Memory B cell (primary cell): ENCODE measurements at regions not wholly inside any gene's neighbourhood (a gene's known extent, or its start where the extent isn't known, plus 50 kb on each side); places are given as distances from the start of the nearest gene placed in this dataset.

Experiments used
- ATAC-seq: fragments of 150-1000 bp; cut with Tn5 transposase; 2 replicates; pipeline ENCODE4 v1.10.0; 2021; ENCODE audit warnings: low read depth, mild to moderate bottlenecking, moderate library complexity
- DNase-seq, 2 donors: peaks; one replicate each; pipeline ENCODE4 v3.0.0; 2022; ENCODE audit warnings: low spot score in 2 of 2
- H3K27ac Mint-ChIP-seq: one replicate; pipeline ENCODE4 v1.8.0; 2022; ENCODE audit warnings: mild to moderate bottlenecking, moderate library complexity, mixed read lengths
- H3K27me3 Mint-ChIP-seq: one replicate; pipeline ENCODE4 v1.8.0; 2022; ENCODE audit warnings: mixed read lengths
- H3K36me3 Mint-ChIP-seq: one replicate; pipeline ENCODE4 v1.8.0; 2022; ENCODE audit warnings: mild to moderate bottlenecking, mixed read lengths
- H3K4me1 Mint-ChIP-seq: one replicate; pipeline ENCODE4 v1.8.0; 2022; ENCODE audit warnings: mixed read lengths
- H3K4me3 Mint-ChIP-seq: one replicate; pipeline ENCODE4 v1.8.0; 2022; ENCODE audit warnings: mild to moderate bottlenecking, moderate library complexity, mixed read lengths
- H3K9me3 Mint-ChIP-seq: one replicate; pipeline ENCODE4 v1.8.0; 2022; ENCODE audit warnings: mixed read lengths

GRCh38 chr1:87684713-87685205 lies 356.1 kb downstream of the LMO4 start:
- Mint-ChIP-seq H3K27ac (no peak overlapping the region), H3K4me3 (no peak overlapping the region), H3K27me3 (no peaks in the 10 kb centered on the region), H3K4me1 (peaks cover 6% of the 10 kb centered on the region), H3K36me3 (no peaks in the 10 kb centered on the region), H3K9me3 (no peaks in the 10 kb centered on the region)
- ATAC-seq (no peak), DNase-seq (no peak)

DNA sequence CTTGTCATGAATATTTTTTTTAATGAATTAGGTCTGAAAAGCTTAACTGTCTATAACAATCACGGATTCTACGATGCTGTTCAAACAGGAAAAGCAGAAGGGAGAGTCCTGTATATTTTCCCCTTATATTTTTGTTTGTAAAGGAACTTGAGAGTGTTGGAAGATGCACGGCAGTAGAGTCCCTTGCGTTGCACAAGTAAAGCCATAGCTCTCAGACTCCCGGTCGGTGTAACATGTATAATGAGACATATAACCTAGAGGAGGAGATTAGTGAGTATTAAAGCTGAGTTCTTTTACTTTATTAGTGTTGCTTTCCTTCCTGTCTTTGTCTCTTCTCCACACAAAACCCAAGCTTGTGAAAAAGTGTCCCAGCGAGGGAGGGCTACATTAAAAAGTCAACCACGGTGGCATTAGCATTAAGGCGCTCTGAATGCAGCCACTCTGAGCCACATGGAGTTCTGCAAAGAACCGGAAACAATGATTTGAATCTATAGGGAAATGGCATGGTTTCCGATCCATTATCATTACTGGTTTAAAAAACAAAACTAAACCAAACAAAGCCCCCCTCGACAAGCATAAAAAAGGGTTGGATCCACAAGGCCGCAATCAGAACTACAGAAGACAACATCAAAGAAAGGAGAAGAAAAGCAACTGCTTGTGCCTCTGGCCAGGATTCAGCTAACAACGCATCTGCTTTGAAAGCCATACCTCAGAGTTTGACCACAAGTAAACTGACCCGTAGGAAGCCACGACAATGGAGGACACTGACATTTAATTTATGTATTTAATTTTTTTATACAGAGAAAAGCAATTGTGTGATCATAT lies 356.8 kb downstream of the LMO4 start:
- no peak overlapping the region for H3K27ac Mint-ChIP-seq
- no peak for DNase-seq
- H3K36me3 Mint-ChIP-seq, result no peaks in the 10 kb centered on the region
- no peak for ATAC-seq
- peaks cover 6% of the 10 kb centered on the region for H3K4me1 Mint-ChIP-seq
- H3K27me3 Mint-ChIP-seq, result no peaks in the 10 kb centered on the region
- H3K4me3 Mint-ChIP-seq, result no peak overlapping the region
- no peaks in the 10 kb centered on the region for H3K9me3 Mint-ChIP-seq

- H3K27me3 Mint-ChIP-seq, result no peaks in the 10 kb centered on the region
- peaks cover 9% of the 10 kb centered on the region for H3K4me1 Mint-ChIP-seq
- H3K9me3 Mint-ChIP-seq, result no peaks in the 10 kb centered on the region
- DNase-seq (no peak), ATAC-seq (no peak)
- H3K4me3 Mint-ChIP-seq, result no peak overlapping the region
- no peaks in the 10 kb centered on the region for H3K36me3 Mint-ChIP-seq
- H3K27ac Mint-ChIP-seq, result no peak overlapping the region
These were observed 357.4 kb downstream of the LMO4 start for GRCh38 chr1:87686136-87686495.

DNA sequence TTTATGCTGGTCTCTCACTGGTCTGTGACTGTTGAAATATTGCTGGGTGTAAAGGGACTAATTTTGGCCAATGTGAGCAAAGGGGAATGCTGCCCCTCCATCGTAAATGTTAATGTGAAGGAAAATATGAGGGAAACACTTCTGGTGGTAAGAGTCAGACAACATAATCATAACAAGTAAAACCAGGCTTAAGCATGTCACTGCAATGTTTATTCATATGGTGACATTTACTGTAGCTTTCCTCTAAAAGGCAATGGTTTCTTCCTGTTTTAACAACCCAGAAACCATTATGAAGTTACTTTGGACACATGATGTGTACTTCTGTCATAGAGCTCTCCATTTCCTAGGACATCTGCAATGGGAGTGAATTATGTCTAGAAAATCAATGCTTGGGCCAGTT lies 358.0 kb downstream of the LMO4 start:
- Mint-ChIP-seq H3K9me3 (no peaks in the 10 kb centered on the region), H3K27me3 (no peaks in the 10 kb centered on the region), H3K4me3 (no peak overlapping the region), H3K4me1 (peaks cover 9% of the 10 kb centered on the region), H3K36me3 (no peaks in the 10 kb centered on the region), H3K27ac (no peak overlapping the region)
- DNase-seq (no peak), ATAC-seq (no peak)

GRCh38 chr1:87688136-87688535 lies 359.5 kb downstream of the LMO4 start:
- Mint-ChIP-seq H3K4me1 (peaks cover 8% of the 10 kb centered on the region), H3K27ac (no peak overlapping the region), H3K4me3 (no peak overlapping the region), H3K36me3 (no peaks in the 10 kb centered on the region), H3K9me3 (no peaks in the 10 kb centered on the region), H3K27me3 (no peaks in the 10 kb centered on the region)
- DNase-seq (no peak), ATAC-seq (no peak)

DNA sequence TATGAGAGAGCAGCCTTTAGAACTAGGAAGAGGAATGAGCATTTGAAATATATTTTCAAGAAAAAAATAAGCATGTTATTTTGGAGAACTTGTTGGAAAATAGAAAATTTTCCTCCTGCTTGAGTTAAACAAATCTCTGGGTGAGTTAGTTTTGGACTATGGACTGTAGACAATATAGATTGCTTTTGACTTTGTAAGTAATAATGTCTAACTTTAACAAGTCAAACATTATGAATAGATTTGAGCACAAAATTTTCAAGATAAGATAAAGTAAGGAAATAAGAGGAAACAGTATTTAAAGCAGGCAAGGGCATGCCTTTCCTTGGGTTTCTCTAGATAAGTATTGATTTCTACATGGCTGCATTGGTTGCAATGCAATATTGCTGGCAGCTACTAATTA lies 360.8 kb downstream of the LMO4 start:
- ATAC-seq (no peak), DNase-seq (no peak)
- no peaks in the 10 kb centered on the region for H3K9me3 Mint-ChIP-seq
- H3K27ac Mint-ChIP-seq, result no peak overlapping the region
- H3K4me3 Mint-ChIP-seq, result no peak overlapping the region
- peaks cover 4% of the 10 kb centered on the region for H3K4me1 Mint-ChIP-seq
- H3K27me3 Mint-ChIP-seq, result no peaks in the 10 kb centered on the region
- H3K36me3 Mint-ChIP-seq, result no peaks in the 10 kb centered on the region

GRCh38 chr1:87696483-87696882 lies 367.8 kb downstream of the LMO4 start:
- peaks cover 6% of the 10 kb centered on the region for H3K36me3 Mint-ChIP-seq
- H3K4me3 Mint-ChIP-seq, result no peak overlapping the region
- no peak for DNase-seq
- H3K4me1 Mint-ChIP-seq, result no peaks in the 10 kb centered on the region
- H3K27me3 Mint-ChIP-seq, result no peaks in the 10 kb centered on the region
- no peak overlapping the region for H3K27ac Mint-ChIP-seq
- ATAC-seq, result no peak
- peaks cover 12% of the 10 kb centered on the region for H3K9me3 Mint-ChIP-seq

DNA sequence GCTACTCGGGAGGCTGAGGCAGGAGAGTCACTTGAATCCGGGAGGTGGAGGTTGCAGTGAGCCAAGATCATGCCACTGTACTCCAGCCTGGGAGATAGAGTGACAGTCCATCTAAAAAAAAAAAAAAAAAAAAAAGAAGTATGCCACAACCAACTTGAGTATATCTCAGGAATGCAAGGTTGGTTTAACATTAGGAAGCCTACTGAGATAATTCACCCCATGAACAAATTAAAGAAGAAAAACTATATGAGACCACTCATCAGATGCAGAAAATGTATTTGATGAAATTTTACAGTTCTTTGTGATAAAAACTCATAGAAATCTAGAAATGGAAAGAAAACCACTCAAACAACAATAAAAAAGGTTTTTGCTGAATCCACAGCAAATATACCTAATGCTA lies 373.8 kb downstream of the LMO4 start:
- Mint-ChIP-seq H3K4me3 (no peak overlapping the region), H3K27me3 (no peaks in the 10 kb centered on the region), H3K4me1 (no peaks in the 10 kb centered on the region), H3K36me3 (peaks cover 8% of the 10 kb centered on the region), H3K9me3 (peaks cover 12% of the 10 kb centered on the region), H3K27ac (no peak overlapping the region)
- ATAC-seq, result no peak
- DNase-seq, result no peak

GRCh38 chr1:87705233-87705632 lies 376.6 kb downstream of the LMO4 start:
- Mint-ChIP-seq H3K4me3 (no peak overlapping the region), H3K27ac (peak overlapping the region; percentile 24), H3K36me3 (peaks cover 7% of the 10 kb centered on the region), H3K9me3 (peaks cover 8% of the 10 kb centered on the region), H3K27me3 (no peaks in the 10 kb centered on the region), H3K4me1 (no peaks in the 10 kb centered on the region)
- ATAC-seq (no peak), DNase-seq (no peak)

DNA sequence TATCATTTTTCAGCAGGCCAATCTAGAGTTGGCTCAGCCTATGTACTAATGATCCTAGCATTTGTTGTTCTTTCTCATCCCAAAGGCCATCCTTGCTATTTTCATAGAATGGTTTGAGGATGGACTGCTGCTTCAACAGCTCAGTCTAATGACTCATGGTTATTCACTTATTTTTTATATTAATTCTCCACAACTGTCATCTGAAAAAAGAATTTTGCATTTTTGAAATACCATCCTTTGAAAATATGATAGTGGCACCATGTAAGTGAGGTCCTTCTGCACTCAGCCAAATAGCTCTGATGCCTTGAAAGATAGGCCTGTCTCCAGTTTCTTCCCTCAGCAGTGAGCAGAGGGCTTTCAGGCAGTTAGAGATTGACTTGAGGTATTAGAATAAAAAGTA lies 377.5 kb downstream of the LMO4 start:
- Mint-ChIP-seq H3K36me3 (peaks cover 3% of the 10 kb centered on the region), H3K27me3 (no peaks in the 10 kb centered on the region), H3K27ac (no peak overlapping the region), H3K9me3 (peaks cover 5% of the 10 kb centered on the region), H3K4me1 (no peaks in the 10 kb centered on the region), H3K4me3 (no peak overlapping the region)
- ATAC-seq (no peak), DNase-seq (no peak)

GRCh38 chr1:87706779-87707228 lies 378.1 kb downstream of the LMO4 start:
- Mint-ChIP-seq H3K4me1 (no peaks in the 10 kb centered on the region), H3K27me3 (no peaks in the 10 kb centered on the region), H3K4me3 (no peak overlapping the region), H3K27ac (no peak overlapping the region), H3K9me3 (peaks cover 6% of the 10 kb centered on the region), H3K36me3 (peaks cover 1% of the 10 kb centered on the region)
- ATAC-seq (no peak), DNase-seq (no peak)

DNA sequence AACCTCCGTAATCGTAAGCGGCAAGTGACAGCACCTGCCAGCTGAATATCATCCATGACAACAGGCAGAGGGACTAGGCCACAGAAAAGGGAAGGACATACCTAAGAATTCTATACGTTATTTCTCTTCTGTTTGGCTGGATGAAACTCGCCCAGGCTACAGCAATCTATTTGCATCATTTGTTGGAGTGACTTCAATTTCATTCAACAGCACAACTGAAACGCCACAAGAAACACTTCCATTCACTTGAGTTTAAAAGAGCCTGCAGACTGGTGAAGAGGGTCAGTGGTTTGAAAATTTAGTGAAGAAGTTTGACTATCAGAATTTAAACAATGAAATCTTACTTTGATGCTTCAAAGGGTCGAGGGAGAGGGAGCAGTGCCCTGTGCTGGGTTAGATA lies 378.7 kb downstream of the LMO4 start:
- Mint-ChIP-seq H3K27me3 (no peaks in the 10 kb centered on the region), H3K36me3 (no peaks in the 10 kb centered on the region), H3K4me3 (no peak overlapping the region), H3K9me3 (peaks cover 5% of the 10 kb centered on the region), H3K4me1 (no peaks in the 10 kb centered on the region), H3K27ac (no peak overlapping the region)
- no peak for DNase-seq
- no peak for ATAC-seq

- Mint-ChIP-seq H3K27ac (no peak overlapping the region), H3K36me3 (no peaks in the 10 kb centered on the region)
- no peak for ATAC-seq
These were observed 383.8 kb downstream of the LMO4 start for GRCh38 chr1:87712261-87713010.

DNA sequence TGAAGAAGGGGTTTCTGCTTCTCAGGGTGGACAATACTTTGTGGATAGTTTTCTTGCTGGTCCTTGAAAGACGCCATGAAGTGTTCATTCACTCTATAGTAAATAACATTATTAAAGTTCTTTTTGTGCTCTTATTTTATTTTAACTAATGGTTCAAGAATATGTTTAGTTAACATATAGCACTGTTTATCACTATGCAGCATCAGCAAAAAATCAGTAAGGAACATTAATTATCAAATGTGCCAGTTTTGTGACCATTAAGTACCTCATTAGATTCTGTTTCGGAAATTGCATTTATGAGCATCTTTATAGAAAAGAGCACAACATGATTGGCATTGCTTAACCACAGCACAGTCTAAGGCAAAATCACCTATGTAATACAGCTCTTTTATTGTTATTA lies 385.6 kb downstream of the LMO4 start:
- H3K9me3 Mint-ChIP-seq, result peaks cover 5% of the 10 kb centered on the region
- no peak overlapping the region for H3K4me3 Mint-ChIP-seq
- DNase-seq (no peak), ATAC-seq (no peak)
- H3K27me3 Mint-ChIP-seq, result no peaks in the 10 kb centered on the region
- no peak overlapping the region for H3K27ac Mint-ChIP-seq
- H3K4me1 Mint-ChIP-seq, result peaks cover 5% of the 10 kb centered on the region
- H3K36me3 Mint-ChIP-seq, result no peaks in the 10 kb centered on the region

More at GRCh38 chr1:87712261-87713010, 383.8 kb downstream of the LMO4 start:
- Mint-ChIP-seq H3K4me1 (peaks cover 2% of the 10 kb centered on the region), H3K9me3 (peaks cover 5% of the 10 kb centered on the region), H3K4me3 (no peak overlapping the region), H3K27me3 (no peaks in the 10 kb centered on the region)
- no peak for DNase-seq
